Activated B cell treated with CpG ODN at 0.5 μM for 24 hours (primary cell): ENCODE measurements at regions not wholly inside any gene's neighbourhood (a gene's known extent, or its start where the extent isn't known, plus 50 kb on each side); places are given as distances from the start of the nearest gene placed in this dataset.

Experiments
- ATAC-seq: fragments of 200-7000 bp; cut with Tn5 transposase; one replicate; pipeline ENCODE4 v1.10.0; 2021; ENCODE audit warnings: low read depth, mild to moderate bottlenecking, moderate library complexity
- CTCF ChIA-PET: fragments of 350-600 bp; sonication (Branson Sonifier 250); formaldehyde crosslinking; loops from one replicate; lab custom pipeline; 2021; ENCODE audit warnings: antibody characterized with exemption; lab: Charles Lee
- POLR2A ChIA-PET: fragments of 350-600 bp; sonication (Branson Sonifier 250); formaldehyde crosslinking; loops from one replicate; lab custom pipeline; 2021; ENCODE audit warnings: antibody characterized with exemption; lab: Charles Lee
- DNase-seq: peaks from one replicate; pipeline ENCODE4 v3.0.0; 2022
- H3K27ac Mint-ChIP-seq: one replicate; pipeline ENCODE4 v1.8.0; 2020; ENCODE audit warnings: mixed read lengths
- H3K27me3 Mint-ChIP-seq: one replicate; pipeline ENCODE4 v1.8.0; 2021; ENCODE audit warnings: mixed read lengths
- H3K36me3 Mint-ChIP-seq: one replicate; pipeline ENCODE4 v1.8.0; 2021; ENCODE audit warnings: low read depth, mixed read lengths
- H3K4me1 Mint-ChIP-seq: one replicate; pipeline ENCODE4 v1.8.0; 2021; ENCODE audit warnings: mixed read lengths
- H3K4me3 Mint-ChIP-seq: one replicate; pipeline ENCODE4 v1.8.0; 2020; ENCODE audit warnings: mild to moderate bottlenecking, mixed read lengths
- H3K9me3 Mint-ChIP-seq: one replicate; pipeline ENCODE4 v1.8.0; 2020; ENCODE audit warnings: mixed read lengths
- intact Hi-C: fragments of 100-400 bp; cut with micrococcal nuclease; formaldehyde crosslinking; loops from one replicate; pipeline ENCODE4 v1.15.1; 2024
- TF ChIP-seq, protein P1 (sequence below): fragments of 200-600 bp; IDR thresholded peaks from one replicate; pipeline ENCODE4 v1.8.0; 2022; ENCODE audit warnings: antibody characterized with exemption, mild to moderate bottlenecking

DNA sequence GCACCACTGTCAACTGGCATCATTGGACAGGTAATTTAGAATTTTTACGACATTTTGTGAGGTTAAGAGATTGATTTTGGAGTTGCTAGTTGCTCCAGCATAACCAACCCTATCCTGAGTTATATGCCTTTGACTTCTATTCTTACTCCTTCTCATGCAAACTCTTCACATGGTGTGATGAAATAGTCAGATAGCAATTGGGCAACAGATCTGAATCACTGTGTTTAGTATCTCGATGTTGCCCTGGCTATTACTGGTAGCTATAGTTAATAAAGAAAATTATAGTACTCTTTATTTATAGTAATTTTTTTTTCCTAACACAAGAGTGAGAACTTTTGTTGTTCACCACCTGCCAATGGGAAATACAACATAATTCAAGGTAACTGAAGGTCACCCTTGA lies 494.8 kb upstream of the TOM1L1 start:
- POLR2A ChIA-PET, result no interaction called here
- Mint-ChIP-seq H3K4me3 (no peak overlapping the region), H3K9me3 (no peaks in the 10 kb centered on the region), H3K4me1 (no peaks in the 10 kb centered on the region), H3K27ac (no peak overlapping the region), H3K36me3 (no peaks in the 10 kb centered on the region), H3K27me3 (no peaks in the 10 kb centered on the region)
- DNase-seq, result no peak
- CTCF ChIA-PET, result no interaction called here
- ATAC-seq, result no peak
- TF ChIP-seq, protein P1, sequence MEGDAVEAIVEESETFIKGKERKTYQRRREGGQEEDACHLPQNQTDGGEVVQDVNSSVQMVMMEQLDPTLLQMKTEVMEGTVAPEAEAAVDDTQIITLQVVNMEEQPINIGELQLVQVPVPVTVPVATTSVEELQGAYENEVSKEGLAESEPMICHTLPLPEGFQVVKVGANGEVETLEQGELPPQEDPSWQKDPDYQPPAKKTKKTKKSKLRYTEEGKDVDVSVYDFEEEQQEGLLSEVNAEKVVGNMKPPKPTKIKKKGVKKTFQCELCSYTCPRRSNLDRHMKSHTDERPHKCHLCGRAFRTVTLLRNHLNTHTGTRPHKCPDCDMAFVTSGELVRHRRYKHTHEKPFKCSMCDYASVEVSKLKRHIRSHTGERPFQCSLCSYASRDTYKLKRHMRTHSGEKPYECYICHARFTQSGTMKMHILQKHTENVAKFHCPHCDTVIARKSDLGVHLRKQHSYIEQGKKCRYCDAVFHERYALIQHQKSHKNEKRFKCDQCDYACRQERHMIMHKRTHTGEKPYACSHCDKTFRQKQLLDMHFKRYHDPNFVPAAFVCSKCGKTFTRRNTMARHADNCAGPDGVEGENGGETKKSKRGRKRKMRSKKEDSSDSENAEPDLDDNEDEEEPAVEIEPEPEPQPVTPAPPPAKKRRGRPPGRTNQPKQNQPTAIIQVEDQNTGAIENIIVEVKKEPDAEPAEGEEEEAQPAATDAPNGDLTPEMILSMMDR, result no peak
- intact Hi-C loops, result no loop called here

DNA sequence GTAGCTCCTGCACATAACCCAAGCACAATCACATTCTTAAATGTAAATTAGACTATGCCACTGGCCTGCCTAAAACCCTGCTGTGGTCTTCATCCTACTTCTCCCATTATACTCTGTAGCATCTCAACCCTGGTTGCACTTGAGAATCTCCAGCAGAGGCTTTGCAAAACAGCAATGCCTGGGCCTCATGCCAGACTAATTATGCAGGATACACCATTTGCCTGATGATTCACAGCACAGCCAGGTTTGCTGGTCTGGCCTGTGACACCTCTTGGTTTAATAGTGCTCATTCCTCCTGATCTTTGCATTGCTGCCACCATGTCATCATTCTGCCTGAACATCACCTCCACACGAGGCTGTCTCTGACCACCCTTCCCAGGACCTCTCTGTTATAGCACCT lies 491.9 kb upstream of the TOM1L1 start:
- H3K4me3 Mint-ChIP-seq, result no peak overlapping the region
- no peak overlapping the region for H3K27ac Mint-ChIP-seq
- DNase-seq (no peak), ATAC-seq (no peak)
- H3K27me3 Mint-ChIP-seq, result no peaks in the 10 kb centered on the region
- TF ChIP-seq, protein P1, result no peak
- H3K36me3 Mint-ChIP-seq, result no peaks in the 10 kb centered on the region
- no peaks in the 10 kb centered on the region for H3K4me1 Mint-ChIP-seq
- ChIA-PET CTCF (no interaction called here), POLR2A (no interaction called here)
- no peaks in the 10 kb centered on the region for H3K9me3 Mint-ChIP-seq
- intact Hi-C loops, result no loop called here

DNA sequence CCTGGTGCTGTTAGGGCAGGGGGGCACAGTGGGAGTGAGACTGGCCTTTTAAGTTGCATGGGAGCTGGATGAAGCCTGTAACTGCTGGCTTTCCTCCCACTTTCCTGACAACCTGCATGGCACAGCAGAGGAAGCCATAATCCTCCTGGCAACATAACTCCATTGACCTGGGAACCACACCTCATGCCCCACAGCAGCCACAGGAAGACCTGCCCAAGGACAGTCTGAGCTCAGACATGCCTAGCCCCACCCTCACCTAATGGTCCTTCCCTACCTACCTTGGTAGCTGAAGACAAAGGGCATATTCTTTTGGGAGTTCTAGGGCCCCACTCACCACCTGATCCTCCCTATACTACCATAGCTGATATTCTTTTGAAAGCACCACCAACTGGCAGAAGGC lies 482.2 kb upstream of the TOM1L1 start:
- CTCF ChIA-PET, result no interaction called here

DNA sequence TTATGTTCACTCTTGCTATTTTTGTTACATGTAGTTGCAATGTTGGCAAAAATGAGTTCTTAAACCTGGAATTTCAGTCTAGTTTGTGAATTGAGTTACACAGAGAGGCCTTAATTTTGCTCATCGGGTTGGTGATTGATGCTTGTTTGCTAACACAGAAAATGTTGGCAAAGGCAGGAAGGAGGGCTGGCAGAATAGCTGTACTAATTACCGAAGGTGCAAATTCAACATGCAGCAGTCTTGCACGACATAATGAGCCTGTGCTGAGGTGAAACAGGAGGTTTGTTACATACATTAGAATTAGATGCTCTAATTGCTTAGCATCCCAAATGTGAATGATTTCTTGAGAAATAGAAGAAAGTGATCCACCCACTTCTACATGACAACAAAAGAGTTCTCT lies 475.0 kb upstream of the TOM1L1 start:
- Mint-ChIP-seq H3K27me3 (no peaks in the 10 kb centered on the region), H3K36me3 (no peaks in the 10 kb centered on the region), H3K9me3 (peaks cover 14% of the 10 kb centered on the region), H3K27ac (no peak overlapping the region), H3K4me3 (no peak overlapping the region), H3K4me1 (no peaks in the 10 kb centered on the region)
- no peak for ATAC-seq
- POLR2A ChIA-PET, result no interaction called here
- DNase-seq, result no peak
- intact Hi-C loops, result no loop called here
- CTCF ChIA-PET, result no interaction called here
- TF ChIP-seq, protein P1, result no peak

More for the DNA sequence above, 482.2 kb upstream of the TOM1L1 start:
- Mint-ChIP-seq H3K27me3 (no peaks in the 10 kb centered on the region), H3K36me3 (no peaks in the 10 kb centered on the region), H3K4me1 (no peaks in the 10 kb centered on the region), H3K9me3 (peaks cover 10% of the 10 kb centered on the region), H3K27ac (no peak overlapping the region), H3K4me3 (no peak overlapping the region)
- ATAC-seq, result no peak
- POLR2A ChIA-PET, result no interaction called here
- TF ChIP-seq, protein P1, result no peak
- intact Hi-C loops, result no loop called here
- DNase-seq, result no peak

DNA sequence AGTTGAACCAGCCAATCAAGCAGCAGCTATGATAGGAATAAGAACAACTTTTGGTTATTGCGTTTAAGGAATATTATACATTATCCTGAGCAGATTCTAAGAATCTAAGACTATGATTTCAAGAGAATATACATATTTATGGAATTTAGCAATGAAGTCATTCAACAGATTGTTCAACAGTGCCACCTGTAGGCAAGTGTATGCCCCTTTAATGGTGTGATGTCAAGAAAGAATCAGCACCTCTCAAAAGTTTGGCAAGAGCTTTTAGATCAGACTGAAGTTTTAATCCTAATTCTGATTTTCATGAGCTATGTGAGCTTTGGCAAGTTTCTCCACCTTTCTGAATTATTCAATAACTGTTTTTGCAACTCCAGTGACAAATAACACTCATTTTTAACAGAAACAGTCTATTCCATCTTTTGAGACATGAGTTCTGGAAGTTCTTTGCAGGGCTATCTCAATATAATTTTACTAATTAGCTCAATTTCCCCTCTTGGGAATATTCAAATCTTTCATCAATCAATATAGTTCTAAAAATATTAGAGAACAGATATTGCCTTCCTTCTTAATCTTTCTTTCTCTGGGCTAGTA lies 474.3 kb upstream of the TOM1L1 start:
- Mint-ChIP-seq H3K27ac (no peak overlapping the region), H3K4me3 (no peak overlapping the region), H3K36me3 (no peaks in the 10 kb centered on the region), H3K9me3 (peaks cover 11% of the 10 kb centered on the region), H3K4me1 (no peaks in the 10 kb centered on the region), H3K27me3 (no peaks in the 10 kb centered on the region)
- TF ChIP-seq, protein P1, result no peak
- POLR2A ChIA-PET, result no interaction called here
- no peak for DNase-seq
- intact Hi-C loops, result no loop called here
- ATAC-seq, result no peak
- CTCF ChIA-PET, result no interaction called here
